Breast epithelium (tissue), 4 donors: ENCODE measurements at regions not wholly inside any gene's neighbourhood (a gene's known extent, or its start where the extent isn't known, plus 50 kb on each side); places are given as distances from the start of the nearest gene placed in this dataset.
A peak's percentile ranks its signal among the peaks of the same experiment; 100 is the strongest.
"Not testable (repeated sequence)": the region's sequence is repeated elsewhere in the genome, so short reads cannot be mapped to it uniquely, and the experiment has no call there.

Source experiments
- DNase-seq, 2 donors: peaks; one replicate each; pipeline ENCODE4 v3.0.0-alpha.2; 2019; ENCODE audit warnings: low spot score in 2 of 2
- H3K27ac ChIP-seq, 2 donors: fragments of 200-600 bp; sonication (generic) in 1 of 2; one replicate each; pipeline ENCODE4 v1.5.1; 2016 to 2019; ENCODE audit warnings: mild to moderate bottlenecking in 1 of 2
- H3K27me3 ChIP-seq, 2 donors: fragments of 200-600 bp; sonication (generic) in 1 of 2; one replicate each; pipeline versions ENCODE4 v1.5.1 to v1.6.0; 2017 to 2019; ENCODE audit warnings: control low read depth in 1 of 2, mild to moderate bottlenecking in 1 of 2
- H3K36me3 ChIP-seq: fragments of 200-600 bp; one replicate; pipeline ENCODE4 v1.5.1; 2019
- H3K4me1 ChIP-seq, 2 donors: fragments of 200-600 bp; sonication (generic); one replicate each; pipeline ENCODE4 v1.5.1; 2016 to 2019; ENCODE audit warnings: control low read depth in 1 of 2
- H3K4me3 ChIP-seq, 3 donors: fragments of 200-600 bp; sonication (generic); 1 replicate in 2 of 3; 2 replicates in 1 of 3; pipeline ENCODE4 v1.5.1; 2016 to 2019; ENCODE audit warnings: mild to moderate bottlenecking in 3 of 3, moderate library complexity in 2 of 3
- H3K9me3 ChIP-seq, 2 donors: fragments of 200-600 bp; sonication (generic) in 1 of 2; one replicate each; pipeline ENCODE4 v1.5.1; 2016 to 2019; ENCODE audit warnings: control low read depth in 1 of 2
- POLR2A ChIP-seq: fragments of 450-650 bp; IDR thresholded peaks from one replicate; pipeline ENCODE4 v1.6.1; 2016; ENCODE audit warnings: antibody characterized with exemption, mild to moderate bottlenecking, moderate library complexity
- POLR2AphosphoS5 ChIP-seq, 3 donors: sonication (generic); formaldehyde crosslinking; IDR thresholded peaks; one replicate each; pipeline ENCODE4 v1.6.1; 2017; ENCODE audit warnings: antibody characterized with exemption in 3 of 3
- intact Hi-C: fragments of 100-400 bp; cut with DNase I; formaldehyde crosslinking; loops from one replicate; pipeline ENCODE4 v1.15.1; 2023; ENCODE audit warnings: low total_unique reads
- TF ChIP-seq, protein P1 (sequence below), 3 donors: fragments of 450-650 bp; IDR thresholded peaks; one replicate each; pipeline ENCODE4 v1.5.1; 2016 to 2017; ENCODE audit warnings: antibody characterized with exemption in 3 of 3, mild to moderate bottlenecking in 3 of 3, moderate library complexity in 3 of 3

DNA sequence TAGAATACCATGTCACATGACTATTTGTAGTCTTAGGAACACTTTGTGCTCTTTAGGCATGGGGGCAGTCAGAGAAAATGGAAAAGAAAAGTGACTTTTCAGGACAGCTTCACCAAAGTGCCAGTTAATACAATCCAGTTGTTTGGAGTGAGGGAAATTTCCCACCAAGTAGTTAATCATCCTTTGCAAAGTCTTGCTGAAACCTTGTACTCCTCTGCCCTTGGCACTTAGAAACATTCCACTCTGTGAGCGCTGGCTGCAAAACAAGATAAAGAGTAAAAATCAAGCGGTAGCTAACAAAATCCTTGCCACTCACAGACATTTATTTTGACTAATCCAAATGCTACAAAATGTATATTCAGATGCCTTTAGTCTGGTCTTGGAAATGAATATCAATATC, 229.2 kb upstream of the HSF2 start:
- Histone ChIP-seq H3K4me3 (no peak overlapping the region), H3K9me3 (no peaks in the 10 kb centered on the region), H3K36me3 (no peaks in the 10 kb centered on the region), H3K27ac (no peak overlapping the region), H3K4me1 (no peaks in the 10 kb centered on the region), H3K27me3 (no peaks in the 10 kb centered on the region)
- TF ChIP-seq, protein P1, sequence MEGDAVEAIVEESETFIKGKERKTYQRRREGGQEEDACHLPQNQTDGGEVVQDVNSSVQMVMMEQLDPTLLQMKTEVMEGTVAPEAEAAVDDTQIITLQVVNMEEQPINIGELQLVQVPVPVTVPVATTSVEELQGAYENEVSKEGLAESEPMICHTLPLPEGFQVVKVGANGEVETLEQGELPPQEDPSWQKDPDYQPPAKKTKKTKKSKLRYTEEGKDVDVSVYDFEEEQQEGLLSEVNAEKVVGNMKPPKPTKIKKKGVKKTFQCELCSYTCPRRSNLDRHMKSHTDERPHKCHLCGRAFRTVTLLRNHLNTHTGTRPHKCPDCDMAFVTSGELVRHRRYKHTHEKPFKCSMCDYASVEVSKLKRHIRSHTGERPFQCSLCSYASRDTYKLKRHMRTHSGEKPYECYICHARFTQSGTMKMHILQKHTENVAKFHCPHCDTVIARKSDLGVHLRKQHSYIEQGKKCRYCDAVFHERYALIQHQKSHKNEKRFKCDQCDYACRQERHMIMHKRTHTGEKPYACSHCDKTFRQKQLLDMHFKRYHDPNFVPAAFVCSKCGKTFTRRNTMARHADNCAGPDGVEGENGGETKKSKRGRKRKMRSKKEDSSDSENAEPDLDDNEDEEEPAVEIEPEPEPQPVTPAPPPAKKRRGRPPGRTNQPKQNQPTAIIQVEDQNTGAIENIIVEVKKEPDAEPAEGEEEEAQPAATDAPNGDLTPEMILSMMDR (IDR thresholded peaks at IDR 0.05): no peak
- TF ChIP-seq POLR2AphosphoS5 (IDR thresholded peaks at IDR 0.05) (no peak), POLR2A (no peak)
- intact Hi-C loops: no loop called here
- DNase-seq: no peak

DNA sequence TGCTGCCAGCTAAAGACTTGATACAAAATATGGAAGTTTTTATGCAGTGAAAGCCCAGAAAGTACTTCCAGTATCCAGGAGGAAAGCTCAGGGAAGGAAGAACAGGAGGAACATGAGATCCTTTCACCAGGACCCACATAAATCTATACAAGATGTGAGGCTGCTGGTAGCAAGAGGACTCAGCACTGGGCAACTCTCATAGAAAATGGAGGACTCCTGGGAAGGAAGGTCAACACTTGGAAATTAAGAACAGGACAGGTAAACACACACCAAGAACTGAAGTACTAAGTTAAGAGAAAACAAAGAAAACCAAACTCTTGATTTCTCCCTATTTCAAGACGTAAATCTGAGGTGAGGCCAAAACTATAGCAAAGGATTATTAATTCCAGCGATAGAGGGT, 220.5 kb upstream of the HSF2 start:
- H3K4me3 ChIP-seq: no peak overlapping the region
- no peaks in the 10 kb centered on the region for H3K27me3 ChIP-seq
- TF ChIP-seq POLR2AphosphoS5 (IDR thresholded peaks at IDR 0.05) (no peak), POLR2A (no peak)
- TF ChIP-seq, protein P1 (IDR thresholded peaks at IDR 0.05): no peak
- no peak for DNase-seq
- H3K9me3 ChIP-seq: no peaks in the 10 kb centered on the region
- H3K4me1 ChIP-seq: no peaks in the 10 kb centered on the region
- no peak overlapping the region for H3K27ac ChIP-seq
- no peaks in the 10 kb centered on the region for H3K36me3 ChIP-seq
- intact Hi-C loops: no loop called here

DNA sequence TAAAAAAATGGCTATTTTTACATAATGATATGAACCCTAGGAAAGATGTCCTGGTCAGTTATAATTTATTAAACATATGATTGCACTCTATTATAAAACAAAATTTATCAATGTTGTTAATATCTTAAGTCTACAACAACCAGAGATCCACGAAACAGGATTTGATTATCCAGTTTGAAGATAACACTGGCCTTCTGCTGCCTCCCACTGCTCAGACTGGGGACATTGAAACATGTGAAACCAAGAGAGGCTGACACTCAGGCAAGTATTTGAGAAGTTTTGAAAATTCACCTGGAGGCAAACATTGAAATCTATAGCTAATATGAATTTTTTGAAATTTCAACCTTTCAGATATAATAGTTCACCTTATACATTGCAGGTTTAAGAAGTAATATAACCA, 219.3 kb upstream of the HSF2 start:
- no peaks in the 10 kb centered on the region for H3K4me1 ChIP-seq
- no peaks in the 10 kb centered on the region for H3K9me3 ChIP-seq
- DNase-seq: no peak
- intact Hi-C loops: no loop called here
- TF ChIP-seq, protein P1 (IDR thresholded peaks at IDR 0.05): no peak
- no peak for TF ChIP-seq POLR2AphosphoS5 (IDR thresholded peaks at IDR 0.05)
- TF ChIP-seq POLR2A: no peak
- no peaks in the 10 kb centered on the region for H3K36me3 ChIP-seq
- H3K27ac ChIP-seq: no peak overlapping the region
- H3K4me3 ChIP-seq: no peak overlapping the region
- H3K27me3 ChIP-seq: no peaks in the 10 kb centered on the region

DNA sequence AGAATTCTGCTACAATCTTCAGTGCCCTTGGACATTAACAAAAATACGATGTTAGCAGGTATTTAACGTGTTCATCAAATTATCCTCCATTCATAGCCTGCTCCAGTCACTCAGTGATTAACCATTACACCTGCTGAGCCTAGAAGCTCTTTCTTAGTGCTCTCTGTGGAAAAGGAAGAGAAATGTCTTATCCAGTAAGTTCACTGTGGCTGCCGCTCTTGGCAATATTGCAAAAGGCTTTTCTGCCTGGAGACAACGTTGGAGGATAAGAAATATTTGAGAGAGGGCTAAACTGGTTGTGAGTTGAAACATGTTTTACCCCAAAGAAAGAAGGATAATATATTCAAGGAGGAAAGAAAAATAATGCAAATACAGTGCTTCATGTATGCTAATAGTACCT, 217.4 kb upstream of the HSF2 start:
- Histone ChIP-seq H3K9me3 (no peaks in the 10 kb centered on the region), H3K4me3 (no peak overlapping the region), H3K27ac (no peak overlapping the region), H3K27me3 (no peaks in the 10 kb centered on the region), H3K4me1 (no peaks in the 10 kb centered on the region), H3K36me3 (no peaks in the 10 kb centered on the region)
- TF ChIP-seq POLR2A: no peak
- TF ChIP-seq, protein P1 (IDR thresholded peaks at IDR 0.05): no peak
- TF ChIP-seq POLR2AphosphoS5 (IDR thresholded peaks at IDR 0.05): no peak
- no peak for DNase-seq
- intact Hi-C loops: no loop called here

DNA sequence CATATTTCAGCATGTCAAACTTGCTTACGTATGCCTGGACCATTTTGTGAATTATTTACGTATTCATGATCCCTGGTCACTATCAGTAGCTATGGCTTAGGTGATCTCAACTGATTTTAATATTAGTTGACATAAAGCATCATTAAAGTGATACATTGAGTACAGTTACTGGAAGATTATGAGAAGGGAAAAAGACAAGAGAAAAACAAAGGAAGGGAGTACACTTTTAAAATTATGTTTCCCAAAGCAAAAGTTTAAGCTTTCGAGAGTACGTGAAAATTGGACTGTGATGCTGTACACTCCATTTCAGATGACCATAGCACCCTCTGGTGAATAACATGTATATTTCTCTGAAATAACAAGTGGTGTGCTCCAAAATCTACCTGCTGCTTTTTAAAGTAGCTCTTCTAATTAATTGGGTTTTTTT, 215.0 kb upstream of the HSF2 start:
- no peak for DNase-seq
- Histone ChIP-seq H3K27ac (no peak overlapping the region), H3K4me1 (no peaks in the 10 kb centered on the region), H3K27me3 (no peaks in the 10 kb centered on the region), H3K36me3 (no peaks in the 10 kb centered on the region), H3K4me3 (peak overlapping the region in 2 of 3 donors; percentile 17 to 47), H3K9me3 (no peaks in the 10 kb centered on the region)
- intact Hi-C loops: no loop called here
- TF ChIP-seq POLR2A (no peak), POLR2AphosphoS5 (IDR thresholded peaks at IDR 0.05) (no peak)
- TF ChIP-seq, protein P1 (IDR thresholded peaks at IDR 0.05): peak in 2 of 3 donors; percentile 44

DNA sequence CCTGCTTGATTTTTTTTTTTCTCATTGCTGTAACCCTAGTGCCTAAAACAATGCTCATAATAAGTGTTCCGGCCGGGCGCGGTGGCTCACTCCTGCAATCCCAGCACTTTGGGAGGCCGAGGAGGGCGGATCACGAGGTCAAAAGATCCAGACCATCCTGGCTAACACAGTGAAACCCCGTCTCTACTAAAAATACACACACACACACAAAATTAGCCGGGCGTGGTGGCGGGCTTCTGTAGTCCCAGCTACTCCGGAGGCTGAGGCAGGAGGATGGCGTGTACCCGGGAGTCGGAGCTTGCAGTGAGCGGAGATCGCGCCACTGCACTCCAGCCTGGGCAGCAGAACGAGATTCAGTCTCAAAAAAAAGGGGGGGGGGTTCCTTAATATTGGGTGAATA, 214.0 kb upstream of the HSF2 start:
- H3K4me1 ChIP-seq, DNase-seq, H3K4me3 ChIP-seq, H3K36me3 ChIP-seq, intact Hi-C loops, H3K27ac ChIP-seq, H3K9me3 ChIP-seq, H3K27me3 ChIP-seq: not testable (repeated sequence)
